ENCODE measurements at regions not wholly inside any gene's neighbourhood (a gene's known extent, or its start where the extent isn't known, plus 50 kb on each side); places are given as distances from the start of the nearest gene placed in this dataset.

- TF ChIP-seq CTCF (IDR thresholded peaks at IDR 0.05; ENCODE audit: unreplicated experiment), result no peak
- no peaks in the 10 kb centered on the region for H3K36me3 Mint-ChIP-seq (ENCODE audit: insufficient read depth)
- H3K4me1 Mint-ChIP-seq (ENCODE audit: low read depth), result peaks cover 9% of the 10 kb centered on the region
- H3K4me3 Mint-ChIP-seq (ENCODE audit: low read depth), result no peak overlapping the region
- H3K27me3 Mint-ChIP-seq, result peaks cover 16% of the 10 kb centered on the region
- H3K27ac Mint-ChIP-seq, result no peak overlapping the region
- DNase-seq (ENCODE audit: low spot score, unreplicated experiment), result no peak
- H3K9me3 Mint-ChIP-seq (ENCODE audit: low read depth), result peaks cover 2% of the 10 kb centered on the region
Measured at GRCh38 chrX:39911278-39911897, 186.4 kb downstream of the BCOR start.

- Mint-ChIP-seq H3K27ac (no peak overlapping the region), H3K36me3 (ENCODE audit: insufficient read depth) (no peaks in the 10 kb centered on the region), H3K4me1 (ENCODE audit: low read depth) (peaks cover 8% of the 10 kb centered on the region), H3K4me3 (ENCODE audit: low read depth) (no peak overlapping the region), H3K9me3 (ENCODE audit: low read depth) (peaks cover 2% of the 10 kb centered on the region), H3K27me3 (peaks cover 16% of the 10 kb centered on the region)
- no peak for DNase-seq (ENCODE audit: low spot score, unreplicated experiment)
- TF ChIP-seq CTCF (IDR thresholded peaks at IDR 0.05; ENCODE audit: unreplicated experiment), result no peak
Measured at GRCh38 chrX:39912126-39912525, 185.6 kb downstream of the BCOR start.

GRCh38 chrX:39915081-39915480 is 182.7 kb downstream of the BCOR start:
- TF ChIP-seq CTCF (IDR thresholded peaks at IDR 0.05; ENCODE audit: unreplicated experiment), result no peak
- H3K27me3 Mint-ChIP-seq, result peaks cover 6% of the 10 kb centered on the region
- no peak overlapping the region for H3K27ac Mint-ChIP-seq
- no peak for DNase-seq (ENCODE audit: low spot score, unreplicated experiment)
- H3K4me1 Mint-ChIP-seq (ENCODE audit: low read depth), result no peaks in the 10 kb centered on the region
- H3K36me3 Mint-ChIP-seq (ENCODE audit: insufficient read depth), result no peaks in the 10 kb centered on the region
- no peak overlapping the region for H3K4me3 Mint-ChIP-seq (ENCODE audit: low read depth)
- peaks cover 9% of the 10 kb centered on the region for H3K9me3 Mint-ChIP-seq (ENCODE audit: low read depth)

GRCh38 chrX:39915596-39915995 is 182.2 kb downstream of the BCOR start:
- H3K9me3 Mint-ChIP-seq (ENCODE audit: low read depth), result peaks cover 9% of the 10 kb centered on the region
- TF ChIP-seq CTCF (IDR thresholded peaks at IDR 0.05; ENCODE audit: unreplicated experiment), result no peak
- no peak for DNase-seq (ENCODE audit: low spot score, unreplicated experiment)
- H3K4me3 Mint-ChIP-seq (ENCODE audit: low read depth), result no peak overlapping the region
- no peaks in the 10 kb centered on the region for H3K4me1 Mint-ChIP-seq (ENCODE audit: low read depth)
- H3K27me3 Mint-ChIP-seq, result peaks cover 5% of the 10 kb centered on the region
- no peak overlapping the region for H3K27ac Mint-ChIP-seq
- no peaks in the 10 kb centered on the region for H3K36me3 Mint-ChIP-seq (ENCODE audit: insufficient read depth)

GRCh38 chrX:39921838-39922237 is 175.9 kb downstream of the BCOR start:
- Mint-ChIP-seq H3K27me3 (no peaks in the 10 kb centered on the region), H3K27ac (no peak overlapping the region), H3K4me3 (ENCODE audit: low read depth) (no peak overlapping the region), H3K9me3 (ENCODE audit: low read depth) (peaks cover 10% of the 10 kb centered on the region), H3K4me1 (ENCODE audit: low read depth) (no peaks in the 10 kb centered on the region), H3K36me3 (ENCODE audit: insufficient read depth) (no peaks in the 10 kb centered on the region)
- DNase-seq (ENCODE audit: low spot score, unreplicated experiment), result no peak
- TF ChIP-seq CTCF (IDR thresholded peaks at IDR 0.05; ENCODE audit: unreplicated experiment), result no peak
